ENCODE measurements at regions not wholly inside any gene's neighbourhood (a gene's known extent, or its start where the extent isn't known, plus 50 kb on each side); places are given as distances from the start of the nearest gene placed in this dataset.

GRCh38 chr2:200752332-200752731 lies 59.4 kb upstream of the BZW1 start:
- Histone ChIP-seq H3K27ac (ENCODE audit: insufficient read length, low read depth, low read length) (no peak overlapping the region), H3T11ph (ENCODE audit: low read length) (no peak overlapping the region), H3K79me2 (ENCODE audit: insufficient read depth, low read length) (no peaks in the 10 kb centered on the region), H2BK20ac (ENCODE audit: low read depth, low read length, poor library complexity, severe bottlenecking) (no peak overlapping the region), H4K20me1 (ENCODE audit: control insufficient read depth, insufficient read depth, insufficient read length) (no peaks in the 10 kb centered on the region), H3K27me3 (ENCODE audit: insufficient read depth, low read length) (no peaks in the 10 kb centered on the region), H2BK15ac (ENCODE audit: low read depth, low read length) (no peak overlapping the region), H2BK120ac (ENCODE audit: low read depth, low read length, poor library complexity, severe bottlenecking) (no peak overlapping the region), H2BK12ac (ENCODE audit: insufficient read length, low read depth, low read length) (no peak overlapping the region), H2AK5ac (ENCODE audit: insufficient read length, low read length) (no peak overlapping the region), H4K8ac (replicated peaks; ENCODE audit: insufficient read length, low read depth, low read length) (no peak overlapping the region), H3K4me1 (ENCODE audit: insufficient read depth, low read length) (no peaks in the 10 kb centered on the region; the same call in 1 of the 2 replicates), H3K18ac (ENCODE audit: insufficient read length, low read depth, low read length) (no peak overlapping the region), H3K9ac (ENCODE audit: extremely low read depth, insufficient read length, low read length) (no peak overlapping the region), H4K91ac (ENCODE audit: insufficient read length, low read depth, low read length) (no peak overlapping the region), H2BK5ac (ENCODE audit: insufficient read length, low read length) (no peak overlapping the region), H3K4ac (ENCODE audit: low read depth, low read length) (no peak overlapping the region), H4K5ac (ENCODE audit: insufficient read length, low read depth, low read length) (no peak overlapping the region), H3K23ac (ENCODE audit: insufficient read length, low read depth, low read length) (no peak overlapping the region), H3K79me1 (ENCODE audit: insufficient read depth, low read depth, low read length, poor library complexity, severe bottlenecking) (no peaks in the 10 kb centered on the region), H3K23me2 (ENCODE audit: insufficient read length, low read depth, low read length, poor library complexity, severe bottlenecking) (no peaks in the 10 kb centered on the region), H2AFZ (ENCODE audit: low read length) (no peak overlapping the region), H3K9me3 (ENCODE audit: control insufficient read depth, low read depth, low read length) (no peaks in the 10 kb centered on the region), H3K4me2 (ENCODE audit: insufficient read depth, insufficient read length, low read length) (no peak overlapping the region), H3K14ac (ENCODE audit: insufficient read depth, low read length) (no peak overlapping the region), H3K56ac (ENCODE audit: insufficient read length, low read depth, low read length) (no peak overlapping the region)
- peaks cover 2% of the 10 kb centered on the region for H3K27me3 Mint-ChIP-seq (ENCODE audit: low read depth)
- H3K4me3 Mint-ChIP-seq, result no peak overlapping the region
- DNase-seq, result no peak
- H3K4me1 Mint-ChIP-seq, result peaks cover 5 to 18% of the 10 kb centered on the region in 2 experiments
- H3K27ac Mint-ChIP-seq, result no peak overlapping the region
- no peaks in the 10 kb centered on the region for H3K36me3 Mint-ChIP-seq (ENCODE audit: insufficient read depth in 1 of 3, low read depth in 3 of 3)
- H3K9me3 Mint-ChIP-seq, result no peaks in the 10 kb centered on the region
- TF ChIP-seq CTCF (conservative IDR thresholded peaks at IDR 0.05), result no peak
- WGBS (ENCODE audit: extremely low coverage, insufficient read length, low lambda C conversion rate), result no CpG with 5 or more reads among the region's 2 CpGs

Measured in H9 (cell line).